ENCODE measurements at regions not wholly inside any gene's neighbourhood (a gene's known extent, or its start where the extent isn't known, plus 50 kb on each side); places are given as distances from the start of the nearest gene placed in this dataset.

- DNase-seq = peak; percentile 57
Measured at GRCh38 chr18:67232406-67232805, 284.1 kb downstream of the DSEL start.

DNA sequence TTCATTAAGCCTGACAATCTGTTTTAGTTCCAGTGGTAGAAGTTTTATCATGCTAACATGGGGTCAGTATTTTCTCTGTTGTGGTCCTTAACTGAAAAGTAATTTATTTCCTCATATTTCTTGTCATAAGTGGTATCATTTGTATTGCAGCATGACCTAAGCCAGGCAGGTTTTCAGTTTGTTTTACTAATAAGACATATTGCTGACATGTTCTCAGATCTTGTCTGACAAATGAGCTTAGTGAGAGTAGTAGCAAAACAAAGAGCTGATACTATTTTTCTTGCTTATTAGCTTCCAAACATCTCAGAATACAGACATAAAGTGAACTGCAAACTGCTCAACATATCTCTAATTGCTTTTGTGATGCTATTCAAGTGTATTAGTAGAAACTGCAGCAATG, 293.6 kb downstream of the DSEL start:
- no peak for DNase-seq

DNA sequence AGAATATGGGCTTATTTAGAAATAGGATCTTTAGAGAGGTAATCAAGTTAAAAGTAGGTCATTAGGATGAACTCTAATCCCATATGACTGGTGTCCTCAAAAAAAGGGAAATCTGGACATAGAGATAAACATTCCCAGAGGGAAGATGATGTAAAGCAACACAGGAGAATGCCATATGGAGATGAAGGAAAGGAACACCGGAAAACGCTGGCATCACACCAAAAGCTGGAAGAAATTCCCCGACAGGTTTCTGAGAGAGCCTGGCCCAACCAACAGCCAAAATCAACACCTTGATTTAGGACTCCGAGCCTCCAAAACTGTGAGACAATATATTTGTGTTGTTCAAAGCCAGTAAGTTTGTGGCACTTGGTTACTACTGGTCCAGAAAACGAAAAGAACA, 296.7 kb downstream of the DSEL start:
- DNase-seq = no peak

GRCh38 chr18:67218556-67218955, 298.0 kb downstream of the DSEL start:
- no peak for DNase-seq

DNA sequence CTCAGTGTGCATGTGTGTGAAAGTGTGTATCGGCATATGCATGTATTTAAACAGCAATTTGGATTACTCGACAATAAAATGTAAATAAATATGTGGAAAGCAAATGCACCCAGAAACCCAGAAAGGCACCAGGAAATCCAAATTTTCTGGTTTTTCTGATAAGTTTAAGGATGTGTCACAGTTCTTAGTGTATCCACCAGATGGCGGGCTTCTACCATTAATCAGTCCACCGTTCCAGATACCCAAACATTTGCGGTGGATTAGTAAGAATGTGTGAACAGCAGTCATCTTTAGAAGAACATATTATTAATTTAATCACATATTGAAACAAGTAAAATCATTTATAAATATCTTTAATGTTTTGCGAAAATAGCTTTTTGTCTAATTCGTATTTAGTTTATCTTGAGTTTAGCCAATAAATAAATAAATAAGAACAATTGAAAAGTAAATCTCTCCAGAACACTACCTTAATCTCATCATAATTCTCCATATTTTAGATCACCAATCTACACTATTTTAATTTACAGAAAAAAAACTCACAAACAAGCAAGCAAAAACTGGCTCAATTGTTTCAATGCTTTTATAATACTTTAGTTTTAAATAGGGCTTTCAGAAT, 298.9 kb downstream of the DSEL start:
- DNase-seq = peak; percentile 67

DNA sequence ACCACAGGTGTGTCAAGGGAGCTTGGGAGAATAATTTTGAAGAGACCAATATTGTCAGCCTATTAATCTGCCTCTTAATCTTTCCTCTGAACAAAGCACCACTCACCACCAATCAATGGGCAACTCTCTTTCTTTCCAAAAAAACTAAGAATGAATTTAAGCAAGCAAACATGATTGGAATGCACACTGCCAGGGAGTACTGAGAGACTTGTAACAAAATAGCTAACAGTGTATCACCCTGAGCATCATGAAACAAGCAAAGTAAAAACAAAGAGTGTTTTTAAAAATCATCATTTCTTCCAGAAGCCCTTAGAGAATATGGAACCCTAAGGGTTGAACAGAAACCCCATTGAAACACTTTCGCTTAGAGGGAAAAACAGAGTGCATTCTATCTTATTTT, 299.7 kb downstream of the DSEL start:
- DNase-seq = peak; percentile 19

DNA sequence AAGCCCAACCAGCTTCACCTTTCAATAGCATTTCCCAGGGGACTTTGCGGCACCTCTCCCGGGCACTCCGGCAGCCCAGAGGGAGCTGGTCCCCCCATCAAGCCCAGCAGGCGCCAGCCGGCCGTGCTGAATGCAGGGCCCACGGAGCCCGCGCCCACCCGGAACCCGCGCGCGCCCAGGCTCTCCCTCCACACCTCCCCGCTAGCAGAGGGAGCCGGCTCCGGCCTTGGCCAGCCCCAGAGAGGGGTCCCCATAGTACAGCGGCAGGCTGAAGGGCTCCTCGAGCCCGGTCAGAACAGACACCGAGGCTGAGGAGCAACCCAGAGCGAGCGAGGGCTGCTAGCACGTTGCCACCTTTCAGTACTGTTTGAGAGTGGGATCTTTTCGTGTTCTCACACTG, 300.8 kb downstream of the DSEL start:
- no peak for DNase-seq

DNA sequence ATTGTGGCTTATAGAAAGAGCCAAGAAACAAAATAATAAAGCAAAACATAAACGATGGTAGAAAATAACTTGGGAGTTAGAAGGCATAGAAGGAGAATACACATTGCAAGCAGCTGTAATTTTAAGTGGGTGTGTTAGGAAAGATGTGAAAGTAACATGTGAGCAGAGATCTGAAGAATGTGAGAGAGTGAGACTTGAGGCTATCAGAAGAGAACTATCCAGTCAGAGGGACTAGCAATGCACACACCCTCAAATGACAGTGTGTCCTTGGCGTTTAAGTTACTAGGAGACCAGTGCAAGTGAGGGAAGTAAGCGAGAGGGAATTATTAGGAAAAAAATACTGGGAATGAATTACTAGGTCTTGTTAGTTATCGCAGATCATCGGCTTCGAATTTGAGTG, 304.9 kb downstream of the DSEL start:
- peak; percentile 15 for DNase-seq

GRCh38 chr18:67200665-67201064, 315.9 kb downstream of the DSEL start:
- DNase-seq = no peak

DNA sequence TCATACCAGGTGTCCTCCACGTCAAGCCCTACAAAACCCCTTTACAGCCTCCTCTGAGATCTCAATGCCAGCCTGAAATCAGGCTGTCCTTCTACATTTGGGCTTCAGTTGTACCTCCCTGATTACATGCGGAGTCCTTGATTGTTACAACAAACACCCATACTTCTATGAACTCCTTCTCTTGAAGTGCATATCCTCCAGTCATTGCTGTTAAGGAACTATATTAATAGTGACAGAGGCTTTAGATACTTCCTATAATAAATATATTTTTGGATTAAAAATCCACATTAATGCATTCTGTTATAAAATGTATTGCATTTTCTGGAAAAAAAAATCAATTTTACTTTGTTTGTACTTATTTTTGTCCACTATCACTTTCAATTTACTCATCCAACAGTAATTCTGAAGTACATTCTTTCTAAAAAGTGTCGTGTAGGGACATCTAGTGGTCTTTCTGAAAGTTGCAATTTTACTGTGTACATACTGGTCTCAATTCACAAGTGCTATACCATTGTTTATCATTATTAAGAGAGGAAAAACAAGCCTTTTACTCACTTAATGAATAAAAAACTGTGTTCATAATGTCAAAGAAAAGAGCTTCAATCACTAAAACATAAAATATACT, 316.4 kb downstream of the DSEL start:
- peak; percentile 64 for DNase-seq

GRCh38 chr18:67194886-67195285, 321.6 kb downstream of the DSEL start:
- no peak for DNase-seq

- no peak for DNase-seq
Measured at GRCh38 chr18:67192535-67192934, 324.0 kb downstream of the DSEL start.

- DNase-seq = no peak
Measured at GRCh38 chr18:67183398-67183797, 333.1 kb downstream of the DSEL start.

DNA sequence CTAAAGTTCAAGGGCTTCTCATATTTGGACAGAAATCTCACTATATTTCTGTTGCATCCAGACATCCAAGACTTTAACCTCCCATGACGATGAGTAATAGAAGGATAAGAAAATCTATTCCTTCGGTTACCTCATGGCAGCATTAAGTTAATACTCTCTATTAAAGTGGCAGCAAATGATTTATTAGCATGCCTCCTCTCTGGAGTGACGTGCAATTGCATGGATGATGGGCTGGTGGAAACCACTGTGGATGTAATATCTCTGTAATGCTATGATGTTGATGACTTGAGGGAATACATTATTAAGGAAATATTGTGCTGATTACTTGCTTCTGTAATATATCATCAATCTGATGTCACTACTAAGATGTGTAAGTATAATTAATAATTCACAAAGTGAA, 336.8 kb downstream of the DSEL start:
- DNase-seq = peak; percentile 0

DNA sequence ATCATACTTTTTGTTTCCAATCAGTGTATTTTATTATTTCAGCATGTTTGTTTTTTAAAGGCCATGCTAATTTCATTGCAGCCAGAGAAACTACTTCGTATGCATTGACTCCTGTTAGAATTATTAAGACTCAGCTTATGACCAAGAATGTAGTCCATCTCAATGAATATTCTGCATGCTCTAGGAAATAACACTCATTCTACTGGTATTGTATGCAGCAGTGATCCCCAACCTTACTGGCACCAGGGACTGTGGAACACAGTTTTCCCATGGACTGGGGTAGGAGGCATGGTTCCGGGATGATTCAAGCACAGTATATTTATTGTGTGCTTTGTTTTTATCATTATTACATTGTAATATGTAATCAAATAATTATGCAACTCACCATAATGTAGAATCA, 356.9 kb downstream of the DSEL start:
- DNase-seq = no peak

DNA sequence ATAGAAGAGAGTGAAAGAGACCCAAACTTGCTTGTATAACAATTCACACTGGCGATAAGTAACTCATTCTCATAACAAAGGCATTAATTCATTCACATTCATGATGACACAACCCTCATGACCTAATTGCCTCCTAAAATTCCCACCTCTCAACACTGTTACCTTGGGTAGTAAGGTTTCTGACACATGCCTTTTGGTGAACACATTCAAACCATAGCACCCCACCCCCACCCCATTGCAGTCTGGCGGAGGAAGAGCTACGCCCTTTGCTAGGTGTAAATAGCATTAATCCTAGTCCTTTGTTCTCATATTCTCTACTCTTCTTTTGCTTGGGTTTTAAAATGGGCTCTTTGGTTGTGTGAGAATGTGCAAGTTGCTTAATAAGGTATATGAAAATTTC, 361.5 kb downstream of the DSEL start:
- no peak for DNase-seq

- DNase-seq = no peak
Measured at GRCh38 chr18:67151366-67151765, 365.2 kb downstream of the DSEL start.

GRCh38 chr18:67145586-67146292, 370.8 kb downstream of the DSEL start:
- no peak for DNase-seq

- DNase-seq = no peak
Measured at GRCh38 chr18:67144329-67144728, 372.2 kb downstream of the DSEL start.

GRCh38 chr18:67143028-67143427, 373.5 kb downstream of the DSEL start:
- DNase-seq = no peak

DNA sequence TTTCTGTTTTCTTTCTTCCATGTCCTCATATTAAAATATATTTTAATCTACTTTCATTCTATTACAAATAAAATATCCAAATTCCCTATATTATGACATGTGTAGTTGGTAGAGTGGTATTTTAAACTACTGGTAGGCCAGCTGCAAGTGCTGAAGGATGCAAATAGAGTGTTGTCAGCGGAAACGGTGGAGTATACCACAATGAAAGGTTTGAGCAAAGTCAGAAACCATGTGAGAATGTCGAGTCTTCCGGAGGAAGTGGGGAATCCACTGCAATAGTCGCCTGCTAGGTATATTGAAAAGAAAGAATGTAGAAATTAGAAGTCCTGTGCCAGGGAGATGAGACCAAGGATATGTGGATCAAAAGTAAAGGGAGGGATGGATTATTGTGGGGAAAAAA, 373.9 kb downstream of the DSEL start:
- no peak for DNase-seq

GRCh38 chr18:67140495-67140894, 376.0 kb downstream of the DSEL start:
- no peak for DNase-seq

DNA sequence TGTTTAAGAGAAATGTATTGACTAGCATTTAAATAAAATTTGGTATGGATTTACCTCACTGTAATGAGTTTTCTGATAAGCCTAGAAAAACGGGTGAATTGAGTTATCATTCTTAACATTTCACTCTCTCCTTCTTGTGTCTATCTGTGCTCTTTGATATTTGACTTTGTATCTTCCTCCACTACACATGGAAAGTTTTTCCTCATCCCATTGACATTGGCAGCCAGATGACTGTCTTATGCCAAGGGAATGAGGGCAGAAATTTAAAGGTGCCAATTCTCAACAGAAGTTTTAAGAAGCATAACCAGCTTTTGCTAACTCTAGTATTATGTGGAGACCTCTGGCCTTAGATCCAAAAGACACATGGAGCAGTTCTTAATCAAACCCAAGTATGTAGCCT, 376.6 kb downstream of the DSEL start:
- no peak for DNase-seq

- DNase-seq = no peak
Measured at GRCh38 chr18:67135981-67136380, 380.5 kb downstream of the DSEL start.

Data from fibroblast of skin of abdomen (primary cell).